ENCODE measurements at regions not wholly inside any gene's neighbourhood (a gene's known extent, or its start where the extent isn't known, plus 50 kb on each side); places are given as distances from the start of the nearest gene placed in this dataset.
A peak's percentile ranks its signal among the peaks of the same experiment; 100 is the strongest.
"Not testable (repeated sequence)": the region's sequence is repeated elsewhere in the genome, so short reads cannot be mapped to it uniquely, and the experiment has no call there.

GRCh38 chr1:195648875-195649274, 959.4 kb downstream of the KCNT2 start:
- DNase-seq = not testable (repeated sequence)

- DNase-seq = peak; percentile 16
Observed at GRCh38 chr1:195637539-195637938, 970.7 kb downstream of the KCNT2 start.

- DNase-seq = no peak
Observed at GRCh38 chr1:195618287-195618686, 990.0 kb downstream of the KCNT2 start.

GRCh38 chr1:195617106-195617505, 991.1 kb downstream of the KCNT2 start:
- no peak for DNase-seq

- DNase-seq = no peak
Observed at GRCh38 chr1:195608883-195609282, 999.4 kb downstream of the KCNT2 start.

GRCh38 chr1:195606483-195606882, 1001.8 kb downstream of the KCNT2 start:
- DNase-seq = no peak

- peak; percentile 93 for DNase-seq
Observed at GRCh38 chr1:195604287-195604686, 1004.0 kb downstream of the KCNT2 start.

- no peak for DNase-seq
Observed at GRCh38 chr1:195597891-195598290, 1010.3 kb downstream of the KCNT2 start.

- DNase-seq = no peak
Observed at GRCh38 chr1:195594773-195595172, 1013.5 kb downstream of the KCNT2 start.

GRCh38 chr1:195594322-195594721, 1013.9 kb downstream of the KCNT2 start:
- DNase-seq = no peak

- peak; percentile 97 for DNase-seq
Observed at GRCh38 chr1:195591917-195592672, 1016.1 kb downstream of the KCNT2 start.

GRCh38 chr1:195590649-195591048, 1017.6 kb downstream of the KCNT2 start:
- DNase-seq = peak; percentile 39

GRCh38 chr1:195584870-195585624, 1023.2 kb downstream of the KCNT2 start:
- no peak for DNase-seq

GRCh38 chr1:195580988-195581387, 1027.3 kb downstream of the KCNT2 start:
- no peak for DNase-seq

GRCh38 chr1:195577748-195578147, 1030.5 kb downstream of the KCNT2 start:
- DNase-seq = no peak

GRCh38 chr1:195576641-195577040, 1031.6 kb downstream of the KCNT2 start:
- no peak for DNase-seq

- DNase-seq = no peak
Observed at GRCh38 chr1:195574511-195574910, 1033.7 kb downstream of the KCNT2 start.

GRCh38 chr1:195569934-195570333, 1038.3 kb downstream of the KCNT2 start:
- no peak for DNase-seq

- DNase-seq = peak; percentile 23
Observed at GRCh38 chr1:195568389-195568788, 1039.9 kb downstream of the KCNT2 start.

- DNase-seq = no peak
Observed at GRCh38 chr1:195562074-195562473, 1046.2 kb downstream of the KCNT2 start.

- no peak for DNase-seq
Observed at GRCh38 chr1:195550071-195550862, 1058.0 kb downstream of the KCNT2 start.

- DNase-seq = peak; percentile 70
Observed at GRCh38 chr1:195530961-195531360, 1077.3 kb downstream of the KCNT2 start.

- DNase-seq = no peak
Observed at GRCh38 chr1:195529881-195530280, 1078.4 kb downstream of the KCNT2 start.

Measured in fibroblast of skin of abdomen (primary cell).